Lower lobe of right lung (tissue), 2 donors: ENCODE measurements at regions not wholly inside any gene's neighbourhood (a gene's known extent, or its start where the extent isn't known, plus 50 kb on each side); places are given as distances from the start of the nearest gene placed in this dataset.

Source experiments
- ATAC-seq, 2 donors: fragments of 200-7000 bp; cut with Tn5 transposase; one replicate each; pipeline ENCODE4 v1.9.1; 2020 to 2022; ENCODE audit warnings: mild to moderate bottlenecking in 2 of 2, moderate library complexity in 2 of 2
- DNase-seq: peaks from one replicate; pipeline ENCODE4 v3.0.0-alpha.2; 2020
- H3K27ac ChIP-seq: fragments of 200-600 bp; one replicate; pipeline ENCODE4 v1.8.0; 2022
- H3K27me3 ChIP-seq: fragments of 200-600 bp; one replicate; pipeline ENCODE4 v1.8.0; 2022; ENCODE audit warnings: low read depth
- H3K36me3 ChIP-seq: fragments of 200-600 bp; one replicate; pipeline ENCODE4 v1.8.0; 2022; ENCODE audit warnings: mild to moderate bottlenecking
- H3K4me1 ChIP-seq: fragments of 200-600 bp; one replicate; pipeline ENCODE4 v1.8.0; 2022
- H3K4me3 ChIP-seq: fragments of 200-600 bp; one replicate; pipeline ENCODE4 v1.8.0; 2022; ENCODE audit warnings: mild to moderate bottlenecking
- H3K9me3 ChIP-seq: fragments of 200-600 bp; one replicate; pipeline ENCODE4 v1.8.0; 2022
- intact Hi-C: fragments of 100-400 bp; cut with DNase I; formaldehyde crosslinking; loops from one replicate; pipeline ENCODE4 v1.11.0; 2022
- TF ChIP-seq, protein P1 (sequence below): fragments of 200-600 bp; IDR thresholded peaks from one replicate; pipeline ENCODE4 v1.8.0; 2022; ENCODE audit warnings: antibody characterized with exemption, mild to moderate bottlenecking
- donor health status: DM: no; HTN: yes; CAD: no; lungs with severe emphysema.

DNA sequence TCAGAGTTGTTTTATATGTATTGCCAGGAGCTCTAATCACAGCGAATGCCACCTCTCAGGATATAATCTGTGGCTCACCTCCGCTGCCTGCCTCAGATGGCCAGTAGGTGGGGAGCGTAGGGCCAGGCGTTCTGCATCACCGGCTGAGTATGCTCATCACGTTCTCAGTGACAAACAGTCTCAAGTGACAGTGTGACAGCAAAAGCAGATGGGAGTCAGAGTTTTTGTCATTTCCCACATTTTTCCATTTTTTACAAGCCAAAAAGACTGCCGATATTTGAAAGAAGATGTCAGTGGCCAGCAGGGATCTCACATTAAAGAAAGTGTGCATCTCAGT, 208.7 kb downstream of the ALDH8A1 start:
- Histone ChIP-seq H3K36me3 (no peaks in the 10 kb centered on the region), H3K27ac (no peak overlapping the region)
- TF ChIP-seq, protein P1, sequence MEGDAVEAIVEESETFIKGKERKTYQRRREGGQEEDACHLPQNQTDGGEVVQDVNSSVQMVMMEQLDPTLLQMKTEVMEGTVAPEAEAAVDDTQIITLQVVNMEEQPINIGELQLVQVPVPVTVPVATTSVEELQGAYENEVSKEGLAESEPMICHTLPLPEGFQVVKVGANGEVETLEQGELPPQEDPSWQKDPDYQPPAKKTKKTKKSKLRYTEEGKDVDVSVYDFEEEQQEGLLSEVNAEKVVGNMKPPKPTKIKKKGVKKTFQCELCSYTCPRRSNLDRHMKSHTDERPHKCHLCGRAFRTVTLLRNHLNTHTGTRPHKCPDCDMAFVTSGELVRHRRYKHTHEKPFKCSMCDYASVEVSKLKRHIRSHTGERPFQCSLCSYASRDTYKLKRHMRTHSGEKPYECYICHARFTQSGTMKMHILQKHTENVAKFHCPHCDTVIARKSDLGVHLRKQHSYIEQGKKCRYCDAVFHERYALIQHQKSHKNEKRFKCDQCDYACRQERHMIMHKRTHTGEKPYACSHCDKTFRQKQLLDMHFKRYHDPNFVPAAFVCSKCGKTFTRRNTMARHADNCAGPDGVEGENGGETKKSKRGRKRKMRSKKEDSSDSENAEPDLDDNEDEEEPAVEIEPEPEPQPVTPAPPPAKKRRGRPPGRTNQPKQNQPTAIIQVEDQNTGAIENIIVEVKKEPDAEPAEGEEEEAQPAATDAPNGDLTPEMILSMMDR = peak; percentile 24

DNA sequence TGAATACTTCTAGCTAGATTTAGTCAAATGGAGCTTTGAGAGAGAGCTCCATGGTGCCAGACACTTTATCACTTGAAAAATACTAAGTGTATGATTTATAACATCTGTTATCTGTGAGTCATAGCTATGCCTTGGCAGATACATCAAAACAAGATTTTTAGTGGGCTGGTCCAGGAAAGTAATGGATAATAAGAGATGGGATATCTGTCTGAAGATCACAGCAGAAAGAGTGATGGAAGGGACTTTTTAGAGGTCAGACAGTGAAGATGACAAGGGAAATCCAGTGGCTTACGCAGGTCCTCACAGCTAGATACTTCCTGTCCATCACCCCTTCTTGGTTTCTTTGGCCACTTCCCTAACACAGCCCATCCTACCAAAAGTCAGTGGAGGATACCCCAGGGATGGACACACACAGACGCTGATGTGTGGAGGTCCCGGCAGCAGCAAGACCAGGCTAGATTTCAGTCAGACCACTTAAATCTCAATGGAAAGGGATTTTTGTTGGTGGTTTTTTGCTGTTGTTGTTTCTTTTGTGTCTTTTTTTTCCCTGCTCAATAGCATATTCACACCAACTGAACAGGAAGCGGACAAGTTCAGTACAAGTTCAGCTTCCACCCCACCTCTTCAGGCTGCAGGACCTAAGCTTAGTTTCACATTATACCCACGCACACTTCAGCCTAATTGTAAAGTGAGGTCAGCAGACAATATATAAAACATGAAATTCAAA, 209.3 kb downstream of the ALDH8A1 start:
- no peak overlapping the region for H3K4me3 ChIP-seq
- H3K27ac ChIP-seq = no peak overlapping the region
- no peaks in the 10 kb centered on the region for H3K27me3 ChIP-seq
- ATAC-seq = peak; percentile 45 to 50
- TF ChIP-seq, protein P1 = no peak
- no peak for DNase-seq
- intact Hi-C loops = no loop called here
- peaks cover 21% of the 10 kb centered on the region for H3K4me1 ChIP-seq
- no peaks in the 10 kb centered on the region for H3K9me3 ChIP-seq
- no peaks in the 10 kb centered on the region for H3K36me3 ChIP-seq

More for the DNA sequence above, 208.7 kb downstream of the ALDH8A1 start:
- Histone ChIP-seq H3K4me3 (no peak overlapping the region), H3K27me3 (no peaks in the 10 kb centered on the region), H3K4me1 (peaks cover 21% of the 10 kb centered on the region), H3K9me3 (no peaks in the 10 kb centered on the region)
- DNase-seq (no peak), ATAC-seq (no peak)
- intact Hi-C loops = no loop called here

DNA sequence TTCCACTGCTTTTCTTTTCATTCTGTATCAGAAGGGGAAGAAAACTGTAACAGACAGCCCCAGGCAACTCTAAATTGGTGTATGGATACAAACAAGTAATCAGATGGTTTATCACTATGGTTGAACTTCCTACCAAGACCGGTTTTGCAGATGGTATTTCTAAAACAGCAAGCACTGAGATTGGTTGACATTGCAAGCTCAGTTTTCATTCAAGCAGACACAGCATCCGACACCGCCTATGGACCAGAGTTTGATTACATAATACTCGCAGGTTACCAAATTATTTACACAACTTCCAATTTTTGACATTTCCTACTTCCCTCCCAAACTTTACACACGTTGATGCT, 209.9 kb downstream of the ALDH8A1 start:
- H3K27me3 ChIP-seq = no peaks in the 10 kb centered on the region
- H3K27ac ChIP-seq = no peak overlapping the region
- no peak overlapping the region for H3K4me3 ChIP-seq
- DNase-seq = no peak
- no peak for ATAC-seq
- TF ChIP-seq, protein P1 = no peak
- H3K36me3 ChIP-seq = no peaks in the 10 kb centered on the region
- peaks cover 21% of the 10 kb centered on the region for H3K4me1 ChIP-seq
- intact Hi-C loops = no loop called here
- no peaks in the 10 kb centered on the region for H3K9me3 ChIP-seq

GRCh38 chr6:134739299-134740026, 210.4 kb downstream of the ALDH8A1 start:
- no peaks in the 10 kb centered on the region for H3K27me3 ChIP-seq
- H3K4me3 ChIP-seq = no peak overlapping the region
- intact Hi-C loops = no loop called here
- no peaks in the 10 kb centered on the region for H3K9me3 ChIP-seq
- no peak overlapping the region for H3K27ac ChIP-seq
- no peak for DNase-seq
- TF ChIP-seq, protein P1 = no peak
- ATAC-seq = no peak
- H3K4me1 ChIP-seq = peaks cover 21% of the 10 kb centered on the region
- H3K36me3 ChIP-seq = no peaks in the 10 kb centered on the region

GRCh38 chr6:134738211-134738885, 211.6 kb downstream of the ALDH8A1 start:
- ATAC-seq = no peak
- Histone ChIP-seq H3K4me3 (no peak overlapping the region), H3K4me1 (peaks cover 22% of the 10 kb centered on the region), H3K36me3 (no peaks in the 10 kb centered on the region), H3K27ac (no peak overlapping the region), H3K9me3 (no peaks in the 10 kb centered on the region), H3K27me3 (no peaks in the 10 kb centered on the region)
- DNase-seq = no peak
- intact Hi-C loops = no loop called here
- TF ChIP-seq, protein P1 = no peak
